HEK293 (cell line): ENCODE measurements at regions not wholly inside any gene's neighbourhood (a gene's known extent, or its start where the extent isn't known, plus 50 kb on each side); places are given as distances from the start of the nearest gene placed in this dataset.
"Not testable (repeated sequence)": the region's sequence is repeated elsewhere in the genome, so short reads cannot be mapped to it uniquely, and the experiment has no call there.

Experiments
- CTCF ChIA-PET: fragments of 350-600 bp; formaldehyde crosslinking; extraction: SDS; loops from one replicate; lab custom pipeline; 2021; ENCODE audit warnings: antibody characterized with exemption; lab: Yijun Ruan, JAX
- POLR2A ChIA-PET: fragments of 300-600 bp; formaldehyde crosslinking; extraction: SDS; loops from one replicate; lab custom pipeline; 2020; ENCODE audit warnings: antibody characterized with exemption, inconsistent platforms; lab: Yijun Ruan, JAX
- H3K27ac ChIP-seq: fragments of 200-500 bp; sonication (Bioruptor generic); 2 replicates; pipeline ENCODE4 v1.5.1; 2014; ENCODE audit warnings: low read depth, low read length, control low read depth, inconsistent platforms; ENCODE audit errors: extremely low read depth
- H3K36me3 ChIP-seq, 2 experiments: fragments of 200-500 bp in 1 of 2; sonication (Bioruptor generic) in 1 of 2; 1 replicate in 1 of 2; 2 replicates in 1 of 2; pipeline ENCODE4 v1.5.1; 2014 to 2017; ENCODE audit warnings: inconsistent platforms in 2 of 2, low read length in 2 of 2; ENCODE audit not compliant: control insufficient read depth in 2 of 2, insufficient read depth in 1 of 2
- H3K4me1 ChIP-seq: fragments of 200-500 bp; sonication (Bioruptor generic); 2 replicates; pipeline ENCODE4 v1.5.1; 2014; ENCODE audit warnings: mild to moderate bottlenecking, low read length, inconsistent platforms; ENCODE audit not compliant: control insufficient read depth, insufficient read depth
- H3K4me3 ChIP-seq: 2 replicates; pipeline ENCODE4 v1.5.1; 2011; ENCODE audit warnings: low read depth, mild to moderate bottlenecking, control low read depth, low read length, moderate library complexity
- H3K9me3 ChIP-seq: fragments of 200-500 bp; sonication (Bioruptor generic); 2 replicates; pipeline ENCODE4 v1.5.1; 2014; ENCODE audit warnings: low read depth, low read length, inconsistent platforms; ENCODE audit not compliant: control insufficient read depth, insufficient read depth
- CTCF ChIP-seq: fragments of 450-650 bp; formaldehyde crosslinking; IDR thresholded peaks from 2 replicates; pipeline ENCODE4 v1.5.1; 2016; ENCODE audit warnings: missing biosample characterization, missing genetic modification characterization
- EGR2 ChIP-seq: fragments of 450-650 bp; formaldehyde crosslinking; IDR thresholded peaks from 2 replicates; pipeline ENCODE4 v1.5.1; 2016; ENCODE audit warnings: low read depth, missing biosample characterization, missing genetic modification characterization
- HOXA7 ChIP-seq: sonication (generic); formaldehyde crosslinking; IDR thresholded peaks from 2 replicates; pipeline ENCODE4 v1.8.1; 2022; ENCODE audit warnings: missing genetic modification reagents, borderline replicate concordance
- KLF8 ChIP-seq: fragments of 450-650 bp; formaldehyde crosslinking; IDR thresholded peaks from 2 replicates; pipeline ENCODE4 v1.5.1; 2016; ENCODE audit warnings: missing biosample characterization, missing genetic modification characterization
- MZF1 ChIP-seq: fragments of 450-650 bp; formaldehyde crosslinking; IDR thresholded peaks from 2 replicates; pipeline ENCODE4 v1.5.1; 2017; ENCODE audit warnings: missing biosample characterization, missing genetic modification characterization, borderline replicate concordance
- PRDM10 ChIP-seq: fragments of 450-650 bp; formaldehyde crosslinking; IDR thresholded peaks from 2 replicates; pipeline ENCODE4 v1.5.1; 2016; ENCODE audit warnings: missing biosample characterization, missing genetic modification characterization
- YY2 ChIP-seq: fragments of 450-650 bp; formaldehyde crosslinking; IDR thresholded peaks from 2 replicates; pipeline ENCODE4 v1.5.1; 2016; ENCODE audit warnings: missing biosample characterization, missing genetic modification characterization
- ZBTB7A ChIP-seq: fragments of 450-650 bp; formaldehyde crosslinking; IDR thresholded peaks from 2 replicates; pipeline ENCODE4 v1.5.1; 2016; ENCODE audit warnings: low read depth, missing biosample characterization, missing genetic modification characterization
- ZFP37 ChIP-seq: fragments of 450-650 bp; formaldehyde crosslinking; IDR thresholded peaks from 2 replicates; pipeline ENCODE4 v1.5.1; 2016; ENCODE audit warnings: missing biosample characterization, missing genetic modification characterization
- ZNF148 ChIP-seq: fragments of 450-650 bp; formaldehyde crosslinking; IDR thresholded peaks from 2 replicates; pipeline ENCODE4 v1.5.0; 2017; ENCODE audit warnings: missing biosample characterization, missing genetic modification characterization, borderline replicate concordance
- ZNF16 ChIP-seq: fragments of 450-650 bp; formaldehyde crosslinking; IDR thresholded peaks from 2 replicates; pipeline ENCODE4 v1.5.1; 2016; ENCODE audit warnings: low read depth, missing biosample characterization, missing genetic modification characterization
- ZNF175 ChIP-seq: fragments of 450-650 bp; formaldehyde crosslinking; IDR thresholded peaks from 2 replicates; pipeline ENCODE4 v1.5.1; 2016; ENCODE audit warnings: missing biosample characterization, missing genetic modification characterization
- ZNF221 ChIP-seq: fragments of 450-650 bp; formaldehyde crosslinking; IDR thresholded peaks from 2 replicates; pipeline ENCODE4 v1.5.1; 2017; ENCODE audit warnings: missing biosample characterization, missing genetic modification characterization, borderline replicate concordance
- ZNF354C ChIP-seq: fragments of 450-650 bp; formaldehyde crosslinking; IDR thresholded peaks from 2 replicates; pipeline ENCODE4 v1.5.1; 2016; ENCODE audit warnings: missing biosample characterization, missing genetic modification characterization, low read depth, borderline replicate concordance
- ZNF366 ChIP-seq: fragments of 450-650 bp; formaldehyde crosslinking; conservative IDR thresholded peaks from 2 replicates; pipeline ENCODE4 v1.5.1; 2016; ENCODE audit warnings: missing biosample characterization, missing genetic modification characterization
- ZNF548 ChIP-seq: fragments of 450-650 bp; formaldehyde crosslinking; IDR thresholded peaks from 2 replicates; pipeline ENCODE4 v1.5.1; 2016; ENCODE audit warnings: missing biosample characterization, missing genetic modification characterization
- ZNF549 ChIP-seq: fragments of 450-650 bp; IDR thresholded peaks from 2 replicates; pipeline ENCODE4 v1.5.1; 2018; ENCODE audit warnings: missing biosample characterization, missing genetic modification characterization, mild to moderate bottlenecking, inconsistent platforms, moderate library complexity
- ZNF561 ChIP-seq: fragments of 450-650 bp; IDR thresholded peaks from 2 replicates; pipeline ENCODE4 v1.5.1; 2018; ENCODE audit warnings: missing biosample characterization, missing genetic modification characterization, borderline replicate concordance
- ZNF585B ChIP-seq: fragments of 450-650 bp; formaldehyde crosslinking; IDR thresholded peaks from 2 replicates; pipeline ENCODE4 v1.5.1; 2016; ENCODE audit warnings: missing biosample characterization, missing genetic modification characterization
- ZNF768 ChIP-seq: fragments of 450-650 bp; formaldehyde crosslinking; IDR thresholded peaks from 2 replicates; pipeline ENCODE4 v1.5.1; 2018; ENCODE audit warnings: missing biosample characterization, mild to moderate bottlenecking, missing genetic modification characterization
- ZNF830 ChIP-seq: fragments of 450-650 bp; IDR thresholded peaks from 2 replicates; pipeline ENCODE4 v1.5.0; 2018; ENCODE audit warnings: missing biosample characterization, missing genetic modification characterization, low read depth, mild to moderate bottlenecking, moderate library complexity
- ZSCAN4 ChIP-seq: fragments of 450-650 bp; formaldehyde crosslinking; IDR thresholded peaks from 2 replicates; pipeline ENCODE4 v1.5.1; 2017; ENCODE audit warnings: missing biosample characterization, missing genetic modification characterization

- H3K4me3 ChIP-seq: no peak overlapping the region
- no peak overlapping the region for H3K27ac ChIP-seq
- POLR2A ChIA-PET: no interaction called here
- H3K4me1 ChIP-seq: no peaks in the 10 kb centered on the region
- no peaks in the 10 kb centered on the region for H3K9me3 ChIP-seq
- CTCF ChIA-PET: no interaction called here
- H3K36me3 ChIP-seq: no peaks in the 10 kb centered on the region
- no peak for TF ChIP-seq ZNF175 (tag by site-specific recombination)
- TF ChIP-seq YY2 (tag by site-specific recombination): no peak
- no peak for TF ChIP-seq ZNF366 (tag by site-specific recombination)
- no peak for TF ChIP-seq HOXA7 (CRISPR knock-in tag)
- TF ChIP-seq ZNF830 (tag by site-specific recombination): no peak
- TF ChIP-seq EGR2 (tag by site-specific recombination): no peak
- no peak for TF ChIP-seq ZNF548 (tag by site-specific recombination)
- TF ChIP-seq ZNF16 (tag by site-specific recombination): no peak
- no peak for TF ChIP-seq ZNF354C
- no peak for TF ChIP-seq ZNF148
- TF ChIP-seq PRDM10 (tag by site-specific recombination): no peak
- no peak for TF ChIP-seq KLF8 (tag by site-specific recombination)
- TF ChIP-seq ZBTB7A (tag by site-specific recombination): no peak
- no peak for TF ChIP-seq MZF1 (tag by site-specific recombination)
- TF ChIP-seq, all 188 proteins: peak for 0
Observed at GRCh38 chr1:177640687-177641086, 329.2 kb downstream of the SEC16B start.

- CTCF ChIA-PET, H3K4me3 ChIP-seq, H3K27ac ChIP-seq, H3K9me3 ChIP-seq, H3K36me3 ChIP-seq, POLR2A ChIA-PET, H3K4me1 ChIP-seq: not testable (repeated sequence)
Observed at GRCh38 chr1:177634151-177634550, 335.7 kb downstream of the SEC16B start.

GRCh38 chr1:177632923-177633615, 336.8 kb downstream of the SEC16B start:
- ChIA-PET POLR2A (no interaction called here), CTCF (no interaction called here)
- no peaks in the 10 kb centered on the region for H3K4me1 ChIP-seq
- TF ChIP-seq ZSCAN4 (tag by site-specific recombination): no peak
- no peak for TF ChIP-seq EGR2 (tag by site-specific recombination)
- TF ChIP-seq ZNF549 (tag by site-specific recombination): no peak
- TF ChIP-seq MZF1 (tag by site-specific recombination): no peak
- no peak for TF ChIP-seq ZFP37 (tag by site-specific recombination)
- TF ChIP-seq ZNF221 (tag by site-specific recombination): no peak
- no peak for TF ChIP-seq ZNF768 (tag by site-specific recombination)
- no peak for TF ChIP-seq ZNF585B
- TF ChIP-seq CTCF (tag by site-specific recombination): no peak
- TF ChIP-seq ZNF561: no peak

More at GRCh38 chr1:177632923-177633615, 336.8 kb downstream of the SEC16B start:
- Histone ChIP-seq H3K4me3 (no peak overlapping the region), H3K9me3 (no peaks in the 10 kb centered on the region; the same call in 1 of the 2 replicates), H3K27ac (no peak overlapping the region), H3K36me3 (no peaks in the 10 kb centered on the region)
